ENCODE measurements at regions not wholly inside any gene's neighbourhood (a gene's known extent, or its start where the extent isn't known, plus 50 kb on each side); places are given as distances from the start of the nearest gene placed in this dataset.

GRCh38 chr4:20506827-20507226, 193.4 kb upstream of the PACRGL start:
- intact Hi-C loops (cut with micrococcal nuclease) = no loop called here

DNA sequence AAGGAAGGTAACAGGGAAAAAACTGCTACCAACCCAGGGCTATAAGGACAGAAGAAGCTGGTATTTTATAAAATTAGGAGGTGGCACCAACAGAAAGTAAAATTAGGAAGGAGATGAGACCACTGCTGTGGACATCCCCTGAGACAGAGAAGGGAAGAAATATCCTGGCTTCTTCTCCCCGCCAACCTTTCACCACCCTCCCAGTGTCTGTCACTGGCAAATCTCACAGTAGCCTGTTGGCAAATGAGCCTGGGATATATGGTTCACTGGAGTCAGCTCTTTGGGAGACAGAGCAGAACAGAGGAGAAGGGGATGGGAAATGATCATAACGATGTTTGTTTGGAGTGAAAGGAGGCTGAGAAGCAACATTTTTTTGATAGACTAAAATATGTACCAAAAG, 190.9 kb upstream of the PACRGL start:
- intact Hi-C loops (cut with micrococcal nuclease) = no loop called here

DNA sequence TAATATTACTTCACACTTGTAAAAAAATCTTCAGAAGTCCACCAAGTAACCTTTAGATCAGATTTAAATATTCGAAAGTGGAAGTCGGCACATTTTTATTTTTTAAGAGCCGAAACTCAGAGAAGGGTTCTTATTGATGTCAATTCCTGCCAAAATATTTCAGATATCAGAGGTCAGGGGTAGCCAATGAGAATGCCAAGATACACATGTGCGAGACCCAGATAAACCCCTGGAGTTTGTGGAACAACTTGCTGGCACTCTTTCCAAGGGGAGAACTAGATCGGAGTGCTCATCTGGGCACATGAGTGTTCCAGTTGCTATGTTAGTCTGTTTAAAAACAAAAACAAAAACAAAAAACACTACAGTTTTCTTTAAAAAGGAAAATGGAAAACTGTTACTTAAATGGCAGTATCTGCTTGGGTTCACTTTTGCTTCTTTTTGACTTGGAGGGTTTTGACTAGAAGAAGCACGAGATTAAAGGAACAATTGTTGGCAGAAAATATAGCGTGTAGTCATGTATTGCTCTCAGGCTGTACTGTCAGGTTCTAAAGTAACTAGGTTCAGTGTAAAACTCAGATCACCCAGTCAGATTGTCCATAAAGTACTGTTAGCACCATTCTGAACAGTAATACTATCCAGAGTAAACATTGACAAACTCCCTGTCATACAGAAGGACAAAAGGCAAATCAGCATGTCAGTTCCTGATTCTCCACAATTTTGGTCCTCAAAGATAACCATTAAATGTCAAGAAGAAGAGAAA, 188.0 kb upstream of the PACRGL start:
- intact Hi-C loops (cut with micrococcal nuclease) = no loop called here

- intact Hi-C loops (cut with micrococcal nuclease) = no loop called here
Observed at GRCh38 chr4:20512985-20513384, 187.3 kb upstream of the PACRGL start.

DNA sequence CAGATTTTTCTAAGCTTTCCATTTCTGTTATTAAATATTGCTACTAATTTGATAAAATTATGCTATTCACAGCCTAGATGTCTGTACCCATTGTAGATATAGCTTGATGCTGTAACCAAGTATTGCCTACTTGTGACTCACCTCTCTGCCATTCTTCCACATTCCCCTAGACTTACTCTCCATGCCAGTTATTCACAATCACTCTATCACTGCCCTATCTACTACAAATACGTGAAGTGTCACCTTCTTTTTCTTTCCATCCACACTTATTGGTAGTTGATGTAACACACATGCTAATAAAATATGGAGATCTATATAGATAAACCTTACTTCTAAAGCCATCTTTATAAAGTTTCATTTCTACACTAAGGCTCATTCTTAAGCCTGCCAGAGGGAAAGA, 179.4 kb upstream of the PACRGL start:
- intact Hi-C loops (cut with micrococcal nuclease) = no loop called here

GRCh38 chr4:20528508-20528907, 171.8 kb upstream of the PACRGL start:
- intact Hi-C loops (cut with micrococcal nuclease) = no loop called here

- intact Hi-C loops (cut with micrococcal nuclease) = no loop called here
Observed at GRCh38 chr4:20529691-20530090, 170.6 kb upstream of the PACRGL start.

GRCh38 chr4:20532116-20532790, 168.0 kb upstream of the PACRGL start:
- intact Hi-C loops (cut with micrococcal nuclease) = no loop called here

GRCh38 chr4:20532871-20533870, 167.1 kb upstream of the PACRGL start:
- intact Hi-C loops (cut with micrococcal nuclease) = no loop called here

DNA sequence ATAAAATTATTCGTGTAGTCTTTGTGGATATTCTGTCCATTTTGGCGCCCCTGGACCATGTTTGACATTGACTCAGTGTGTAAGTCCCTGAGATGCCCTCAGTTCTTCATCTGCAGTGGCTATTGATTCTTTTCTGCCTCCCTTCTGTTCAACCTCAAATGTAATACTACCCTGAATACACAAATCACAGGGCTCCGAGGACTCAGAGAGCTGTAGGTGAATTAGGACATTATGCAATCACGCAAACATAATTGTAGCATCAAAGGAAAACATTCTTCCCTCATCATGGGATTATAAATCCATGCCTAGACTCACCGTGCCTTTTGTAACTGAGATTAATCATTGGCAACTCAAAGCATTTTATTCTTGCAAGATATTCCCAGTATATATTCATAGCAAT, 161.4 kb upstream of the PACRGL start:
- intact Hi-C loops (cut with micrococcal nuclease) = no loop called here

DNA sequence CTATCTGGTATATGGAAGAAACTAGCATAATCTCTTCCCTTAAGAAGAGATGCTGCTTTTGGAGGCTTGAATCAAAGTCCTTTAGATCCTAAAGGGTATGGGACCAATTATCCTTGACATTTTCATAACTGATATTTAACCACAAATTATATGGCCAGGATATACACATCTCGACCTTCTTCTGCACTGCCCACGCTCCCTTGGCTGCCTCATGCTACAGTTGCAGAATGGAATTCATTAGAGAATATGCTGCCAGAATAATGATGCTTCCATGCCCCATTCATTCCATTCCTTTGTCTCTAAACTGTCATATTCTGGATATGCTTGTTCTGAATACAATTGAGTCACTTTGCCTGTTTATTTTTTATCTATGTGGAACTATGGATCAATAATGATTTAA, 157.1 kb upstream of the PACRGL start:
- intact Hi-C loops (cut with micrococcal nuclease) = loop anchor here (5.0 to 10.0 kb wide), 2 partner anchors 121 to 1858 kb away; no protein-coding TSS in a partner anchor

DNA sequence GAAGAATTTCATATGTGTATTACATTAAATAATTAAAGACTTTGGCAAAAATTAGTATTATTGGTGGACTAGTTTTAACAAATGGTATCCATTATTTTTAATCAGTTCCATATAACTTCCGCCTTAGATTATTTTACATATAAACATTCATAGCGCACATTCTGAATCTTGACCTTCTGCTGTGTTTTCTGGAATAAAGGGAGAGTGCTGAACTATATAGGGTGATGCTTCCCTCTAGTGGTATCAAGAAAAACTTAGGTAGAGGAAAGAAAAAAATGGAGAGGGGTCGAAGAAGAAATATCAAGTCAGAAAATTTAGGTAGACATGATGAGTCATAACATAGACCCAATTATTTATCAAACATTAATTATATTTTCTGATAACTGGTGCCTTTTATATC, 155.6 kb upstream of the PACRGL start:
- intact Hi-C loops (cut with micrococcal nuclease) = loop anchor here (5.0 to 10.0 kb wide), 2 partner anchors 122 to 1860 kb away; no protein-coding TSS in a partner anchor

DNA sequence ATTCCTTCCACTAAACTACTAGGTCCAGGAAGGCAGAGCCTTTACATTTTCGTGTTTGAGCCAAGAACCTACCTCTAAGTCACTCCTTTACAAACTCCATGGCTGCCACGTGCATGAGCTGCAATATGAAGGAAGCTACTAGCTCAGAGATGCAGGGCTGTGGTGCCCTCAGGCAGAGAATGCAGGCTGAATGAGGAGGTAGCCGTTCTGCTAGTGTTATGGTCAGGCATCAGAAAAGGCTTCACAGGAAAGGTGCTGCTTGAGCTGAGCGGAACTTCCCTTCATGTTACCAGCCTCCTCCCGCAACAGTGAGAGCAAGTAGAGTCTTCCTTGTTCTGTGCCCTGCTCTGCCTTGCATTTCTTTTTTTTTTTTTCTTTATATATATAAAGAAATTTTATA, 148.3 kb upstream of the PACRGL start:
- intact Hi-C loops (cut with micrococcal nuclease) = no loop called here

- intact Hi-C loops (cut with micrococcal nuclease) = no loop called here
Observed at GRCh38 chr4:20554134-20554533, 146.1 kb upstream of the PACRGL start.

- intact Hi-C loops (cut with micrococcal nuclease) = no loop called here
Observed at GRCh38 chr4:20565075-20565721, 135.1 kb upstream of the PACRGL start.

DNA sequence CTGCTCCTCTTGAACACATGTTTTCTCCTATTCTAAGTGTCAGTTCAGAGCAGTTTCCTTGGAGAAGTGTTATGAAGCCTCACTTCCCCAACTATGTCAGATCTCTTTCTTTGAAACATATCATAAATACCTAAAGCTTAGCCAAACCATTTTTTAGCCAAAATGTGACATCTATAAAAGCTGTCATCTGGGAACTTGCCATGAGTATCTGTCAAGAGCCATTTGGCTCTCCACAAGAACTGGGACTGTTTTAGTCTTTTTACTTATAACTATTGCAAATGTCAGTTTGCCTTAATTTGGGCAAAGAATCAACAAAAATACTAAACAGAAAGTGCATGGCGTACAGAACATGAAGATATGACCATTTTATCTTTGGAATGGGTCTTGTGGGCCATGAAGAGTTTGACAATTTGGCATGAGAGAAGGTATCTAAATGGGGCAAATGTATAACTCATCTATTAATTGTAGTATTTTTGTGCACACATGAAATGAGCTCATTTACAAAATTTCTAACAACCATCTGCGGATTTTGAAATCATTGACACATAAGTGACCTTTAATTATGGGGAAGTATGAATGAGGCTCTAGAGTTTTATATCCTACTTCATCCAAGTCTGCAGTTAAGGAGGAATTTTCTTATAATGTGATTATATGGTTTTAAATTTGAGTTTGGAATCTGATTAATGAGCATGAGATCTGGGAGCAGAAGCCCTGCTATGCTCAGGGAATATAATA, 129.1 kb upstream of the PACRGL start:
- intact Hi-C loops (cut with micrococcal nuclease) = no loop called here

GRCh38 chr4:20572976-20573375, 127.3 kb upstream of the PACRGL start:
- intact Hi-C loops (cut with micrococcal nuclease) = no loop called here

GRCh38 chr4:20574986-20575385, 125.3 kb upstream of the PACRGL start:
- intact Hi-C loops (cut with micrococcal nuclease) = no loop called here

GRCh38 chr4:20575486-20575885, 124.8 kb upstream of the PACRGL start:
- intact Hi-C loops (cut with micrococcal nuclease) = no loop called here

- intact Hi-C loops (cut with micrococcal nuclease) = no loop called here
Observed at GRCh38 chr4:20576861-20577260, 123.4 kb upstream of the PACRGL start.

Data from T-helper 2 cell treated with Interferon-gamma antibody and Interleukin-4, amounts not matched to agents 100 ng/mL and 5 ng/mL, for 36 hours (primary cell).